Spleen (tissue), 11 donors: ENCODE measurements at regions not wholly inside any gene's neighbourhood (a gene's known extent, or its start where the extent isn't known, plus 50 kb on each side); places are given as distances from the start of the nearest gene placed in this dataset.

ENCODE experiments used
- DNase-seq: peaks from one replicate; pipeline ENCODE4 v3.0.0-alpha.2; 2020
- H3K27ac ChIP-seq, 8 donors: fragments of 200-600 bp; sonication (generic) in 7 of 8; 1 replicate in 4 of 8; 2 replicates in 4 of 8; pipeline versions ENCODE4 v1.5.0 to v1.8.0; 2016 to 2021; ENCODE audit warnings: inconsistent platforms in 4 of 8, mild to moderate bottlenecking in 4 of 8, moderate library complexity in 1 of 8
- H3K27me3 ChIP-seq, 7 donors: fragments of 200-600 bp; sonication (generic) in 6 of 7; replicated peaks in 1 of 7; 1 replicate in 4 of 7; 2 replicates in 3 of 7; pipeline versions ENCODE4 v1.5.0 to v1.8.0; 2016 to 2021; ENCODE audit warnings: inconsistent platforms in 3 of 7, mild to moderate bottlenecking in 1 of 7
- H3K36me3 ChIP-seq, 6 donors: fragments of 200-600 bp; sonication (generic) in 5 of 6; 1 replicate in 4 of 6; 2 replicates in 2 of 6; pipeline versions ENCODE4 v1.5.0 to v1.8.0; 2016 to 2021; ENCODE audit warnings: inconsistent platforms in 2 of 6
- H3K4me1 ChIP-seq, 6 donors: fragments of 200-600 bp; sonication (generic) in 5 of 6; 1 replicate in 3 of 6; 2 replicates in 3 of 6; pipeline versions ENCODE4 v1.5.0 to v1.8.0; 2016 to 2021; ENCODE audit warnings: inconsistent platforms in 3 of 6
- H3K4me3 ChIP-seq, 8 donors: fragments of 200-600 bp; sonication (generic) in 7 of 8; 1 replicate in 4 of 8; 2 replicates in 4 of 8; pipeline versions ENCODE4 v1.5.0 to v1.8.0; 2016 to 2021; ENCODE audit warnings: inconsistent platforms in 4 of 8, mild to moderate bottlenecking in 4 of 8, moderate library complexity in 2 of 8
- H3K9me3 ChIP-seq, 8 donors: fragments of 200-600 bp; sonication (generic) in 7 of 8; 1 replicate in 4 of 8; 2 replicates in 4 of 8; pipeline versions ENCODE4 v1.5.0 to v1.8.0; 2016 to 2021; ENCODE audit warnings: inconsistent platforms in 4 of 8
- CTCF ChIP-seq, 11 experiments: fragments of 200-600 bp in 7 of 11; fragments of 450-650 bp in 4 of 11; sonication (generic) in 4 of 11; IDR thresholded peaks in 8 of 11; conservative IDR thresholded peaks in 3 of 11; 1 replicate in 7 of 11; 2 replicates in 4 of 11; pipeline versions ENCODE4 v1.4.0 to v1.8.0; 2016 to 2021; ENCODE audit warnings: antibody characterized with exemption in 11 of 11, inconsistent platforms in 4 of 11, mild to moderate bottlenecking in 1 of 11
- POLR2A ChIP-seq, 3 donors: fragments of 450-650 bp; IDR thresholded peaks; one replicate each; pipeline ENCODE4 v1.5.1; 2017; ENCODE audit warnings: antibody characterized with exemption in 3 of 3, mild to moderate bottlenecking in 1 of 3
- POLR2AphosphoS5 ChIP-seq, 3 donors: sonication (generic); formaldehyde crosslinking; IDR thresholded peaks; one replicate each; pipeline ENCODE4 v1.5.1; 2017; ENCODE audit warnings: antibody characterized with exemption in 3 of 3
- WGBS, 5 donors: extraction: QIAGEN DNeasy Blood & Tissue Kit in 3 of 5; methylation state at CpG; one replicate each; pipeline versions ENCODE4 v1.1.5 to v1.1.7; 2013 to 2018; 5-methylcytosine and 5-hydroxymethylcytosine counted together
- intact Hi-C: fragments of 100-400 bp; cut with DNase I; formaldehyde crosslinking; loops from one replicate; pipeline ENCODE4 v1.15.0; 2023; ENCODE audit warnings: low total_unique reads
- donor health status: healthy with polysubstance abuse.
- donor health status: DM: no; HTN: no; CAD: no; lungs with moderate emphysema.
- donor health status: DM: no; HTN: no; CAD: no.
- donor health status: Bipolar disorder and iron deficiency.
- donor health status: healthy.
- donor health status: DM: no; HTN: no; CAD: no.
- donor health status: DM: yes; HTN: yes; CAD: no.

- Histone ChIP-seq H3K36me3 (no peaks in the 10 kb centered on the region), H3K9me3 (peaks cover 0 to 2% (median 0%) of the 10 kb centered on the region in 8 donors), H3K27ac (peak overlapping the region in 6 of 8 donors; percentile 8 to 80 (median 48)), H3K4me1 (peaks cover 0 to 37% (median 15%) of the 10 kb centered on the region in 6 donors), H3K27me3 (no peaks in the 10 kb centered on the region), H3K4me3 (no peak overlapping the region)
- WGBS, 5 donors: 7 to 30% (median 19%) methylated on average over 7 of the region's 7 CpGs
- intact Hi-C loops: no loop called here
- no peak for TF ChIP-seq POLR2A (IDR thresholded peaks at IDR 0.05)
- TF ChIP-seq CTCF (IDR thresholded peaks at IDR 0.05 in 8 of 11, conservative IDR thresholded peaks at IDR 0.05 in 3 of 11): no peak
- TF ChIP-seq POLR2AphosphoS5 (IDR thresholded peaks at IDR 0.05): peak in 1 of 3 donors; percentile 70
- peak; percentile 80 for DNase-seq
Observed at GRCh38 chr14:98173305-98173704, 1098.7 kb downstream of the BCL11B start.

GRCh38 chr14:98174041-98174440, 1098.0 kb downstream of the BCL11B start:
- intact Hi-C loops: no loop called here
- WGBS, 5 donors: 53 to 100% (median 88%) methylated on average over 2 of the region's 2 CpGs
- DNase-seq: no peak
- no peak overlapping the region for H3K4me3 ChIP-seq
- H3K36me3 ChIP-seq: no peaks in the 10 kb centered on the region
- no peaks in the 10 kb centered on the region for H3K9me3 ChIP-seq
- H3K27ac ChIP-seq: peak overlapping the region in 4 of 8 donors; percentile 34 to 80 (median 63)
- H3K27me3 ChIP-seq: no peaks in the 10 kb centered on the region
- TF ChIP-seq POLR2A (IDR thresholded peaks at IDR 0.05) (no peak), POLR2AphosphoS5 (IDR thresholded peaks at IDR 0.05) (no peak), CTCF (IDR thresholded peaks at IDR 0.05 in 8 of 11, conservative IDR thresholded peaks at IDR 0.05 in 3 of 11) (no peak)
- H3K4me1 ChIP-seq: peaks cover 0 to 37% (median 15%) of the 10 kb centered on the region in 6 donors

- Histone ChIP-seq H3K4me1 (peaks cover 0 to 37% (median 15%) of the 10 kb centered on the region in 6 donors), H3K9me3 (no peaks in the 10 kb centered on the region), H3K4me3 (no peak overlapping the region), H3K27ac (peak overlapping the region in 4 of 8 donors; percentile 34 to 80 (median 63)), H3K36me3 (no peaks in the 10 kb centered on the region), H3K27me3 (no peaks in the 10 kb centered on the region)
- 68 to 87% (median 81%) methylated on average over 4 of the region's 4 CpGs for WGBS, 5 donors
- TF ChIP-seq POLR2A (IDR thresholded peaks at IDR 0.05) (no peak), POLR2AphosphoS5 (IDR thresholded peaks at IDR 0.05) (no peak), CTCF (IDR thresholded peaks at IDR 0.05 in 8 of 11, conservative IDR thresholded peaks at IDR 0.05 in 3 of 11) (no peak)
- DNase-seq: no peak
- intact Hi-C loops: no loop called here
Observed at GRCh38 chr14:98175436-98175835, 1096.6 kb downstream of the BCL11B start.

DNA sequence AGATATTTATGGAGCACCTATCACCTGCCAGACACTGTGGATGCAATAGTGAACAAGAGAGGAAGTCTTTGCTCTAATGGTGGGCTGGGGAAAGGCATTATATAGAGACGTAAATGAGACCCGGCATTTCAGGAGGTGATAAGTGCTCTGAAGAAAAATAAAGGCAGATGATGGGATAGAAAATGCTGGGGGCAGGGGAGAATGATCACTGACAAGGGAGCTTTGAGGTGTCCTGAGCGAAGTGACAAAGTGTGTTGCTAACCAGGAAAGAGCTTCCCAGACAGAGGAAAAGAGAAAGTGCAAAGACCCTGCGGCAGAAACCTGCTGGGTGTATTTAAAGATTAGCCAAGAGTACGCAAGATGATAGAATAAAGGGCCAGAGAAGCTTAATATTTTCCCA, 1096.1 kb downstream of the BCL11B start:
- TF ChIP-seq CTCF (IDR thresholded peaks at IDR 0.05 in 8 of 11, conservative IDR thresholded peaks at IDR 0.05 in 3 of 11) (no peak), POLR2AphosphoS5 (IDR thresholded peaks at IDR 0.05) (no peak), POLR2A (IDR thresholded peaks at IDR 0.05) (no peak)
- no peak for DNase-seq
- Histone ChIP-seq H3K4me1 (peaks cover 0 to 37% (median 15%) of the 10 kb centered on the region in 6 donors), H3K27ac (peak overlapping the region in 4 of 8 donors; percentile 34 to 80 (median 63)), H3K36me3 (no peaks in the 10 kb centered on the region), H3K4me3 (no peak overlapping the region), H3K27me3 (no peaks in the 10 kb centered on the region), H3K9me3 (no peaks in the 10 kb centered on the region)
- WGBS, 5 donors: 72 to 85% (median 80%) methylated on average over 5 of the region's 5 CpGs
- intact Hi-C loops: no loop called here
